CD8-positive, alpha-beta memory T cell (primary cell): ENCODE measurements at regions not wholly inside any gene's neighbourhood (a gene's known extent, or its start where the extent isn't known, plus 50 kb on each side); places are given as distances from the start of the nearest gene placed in this dataset.

Experiments used
- CTCF ChIA-PET: fragments of 350-600 bp; sonication (Branson Sonifier 250); formaldehyde crosslinking; loops from one replicate; lab custom pipeline; 2021; ENCODE audit warnings: antibody characterized with exemption; lab: Charles Lee
- POLR2A ChIA-PET: fragments of 350-600 bp; sonication (Branson Sonifier 250); formaldehyde crosslinking; loops from one replicate; lab custom pipeline; 2021; ENCODE audit warnings: antibody characterized with exemption; lab: Charles Lee
- DNase-seq, 5 donors: peaks; one replicate each; pipeline versions ENCODE4 v3.0.0 to v3.0.0-alpha.2; 2020 to 2022; ENCODE audit warnings: mixed read lengths in 1 of 5
- H3K27ac ChIP-seq: one replicate; pipeline ENCODE4 v1.7.0; 2013; ENCODE audit warnings: low read depth, mild to moderate bottlenecking, low read length, moderate library complexity
- H3K27me3 ChIP-seq: 2 replicates; pipeline ENCODE4 v1.7.0; 2013; ENCODE audit warnings: low read length, mild to moderate bottlenecking; ENCODE audit not compliant: insufficient read depth, poor library complexity, severe bottlenecking
- H3K36me3 ChIP-seq: 2 replicates; pipeline ENCODE4 v1.7.0; 2013; ENCODE audit warnings: mild to moderate bottlenecking, low read length, moderate library complexity; ENCODE audit not compliant: insufficient read depth
- H3K4me1 ChIP-seq: 2 replicates; pipeline ENCODE4 v1.7.0; 2013; ENCODE audit warnings: mild to moderate bottlenecking, low read length, moderate library complexity; ENCODE audit not compliant: insufficient read depth
- H3K4me3 ChIP-seq: 2 replicates; pipeline ENCODE4 v1.7.0; 2013; ENCODE audit warnings: mild to moderate bottlenecking, low read length
- H3K9me3 ChIP-seq: 2 replicates; pipeline ENCODE4 v1.7.0; 2013; ENCODE audit warnings: mild to moderate bottlenecking, low read length
- H3K27ac Mint-ChIP-seq, 8 donors: one replicate each; pipeline ENCODE4 v1.8.0; 2020 to 2021; ENCODE audit warnings: mixed read lengths in 8 of 8, mild to moderate bottlenecking in 6 of 8, inconsistent platforms in 3 of 8, moderate library complexity in 3 of 8
- H3K27me3 Mint-ChIP-seq, 2 donors: one replicate each; pipeline ENCODE4 v1.8.0; 2020 to 2021; ENCODE audit warnings: mixed read lengths in 2 of 2, mild to moderate bottlenecking in 1 of 2, moderate library complexity in 1 of 2
- H3K36me3 Mint-ChIP-seq, 3 donors: one replicate each; pipeline ENCODE4 v1.8.0; 2020 to 2021; ENCODE audit warnings: mixed read lengths in 3 of 3, inconsistent platforms in 1 of 3, mild to moderate bottlenecking in 1 of 3
- H3K4me1 Mint-ChIP-seq, 3 donors: one replicate each; pipeline ENCODE4 v1.8.0; 2020 to 2021; ENCODE audit warnings: mixed read lengths in 3 of 3, inconsistent platforms in 1 of 3, mild to moderate bottlenecking in 1 of 3
- H3K4me3 Mint-ChIP-seq, 7 donors: one replicate each; pipeline ENCODE4 v1.8.0; 2020 to 2021; ENCODE audit warnings: mixed read lengths in 7 of 7, mild to moderate bottlenecking in 6 of 7, moderate library complexity in 4 of 7, inconsistent platforms in 2 of 7
- H3K9me3 Mint-ChIP-seq, 5 donors: one replicate each; pipeline ENCODE4 v1.8.0; 2020 to 2022; ENCODE audit warnings: mixed read lengths in 5 of 5, mild to moderate bottlenecking in 3 of 5, moderate library complexity in 2 of 5, inconsistent platforms in 1 of 5

DNA sequence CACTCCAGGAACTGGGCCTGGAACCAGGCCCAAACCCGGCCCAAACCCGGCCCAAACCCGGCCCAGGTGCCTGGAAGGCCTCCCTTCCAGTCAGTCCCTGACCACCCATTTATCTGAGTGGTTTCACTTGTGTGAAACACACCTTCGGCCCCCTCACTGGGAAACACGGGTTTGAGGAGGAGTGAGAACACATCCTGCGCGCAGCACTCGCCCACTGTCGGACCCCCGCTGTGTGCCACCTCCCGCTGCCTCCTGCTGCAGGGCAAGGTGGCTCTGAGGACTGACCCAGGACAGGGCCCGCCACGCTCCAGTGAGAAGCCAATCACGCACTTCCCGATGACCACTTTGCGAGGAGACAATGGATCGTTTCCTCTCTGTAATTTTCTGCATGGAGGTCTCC, 197.5 kb downstream of the BUB3 start:
- Histone ChIP-seq H3K4me1 (no peaks in the 10 kb centered on the region), H3K27ac (no peak overlapping the region), H3K4me3 (no peak overlapping the region), H3K27me3 (no peaks in the 10 kb centered on the region), H3K9me3 (no peaks in the 10 kb centered on the region), H3K36me3 (no peaks in the 10 kb centered on the region)
- no peaks in the 10 kb centered on the region for H3K9me3 Mint-ChIP-seq
- peaks cover 0 to 2% (median 0%) of the 10 kb centered on the region in 3 donors for H3K36me3 Mint-ChIP-seq
- no peak for DNase-seq
- peaks cover 7 to 18% of the 10 kb centered on the region in 2 donors for H3K27me3 Mint-ChIP-seq
- no peak overlapping the region for H3K27ac Mint-ChIP-seq
- ChIA-PET POLR2A (no interaction called here), CTCF (no interaction called here)
- no peak overlapping the region for H3K4me3 Mint-ChIP-seq
- no peaks in the 10 kb centered on the region for H3K4me1 Mint-ChIP-seq

DNA sequence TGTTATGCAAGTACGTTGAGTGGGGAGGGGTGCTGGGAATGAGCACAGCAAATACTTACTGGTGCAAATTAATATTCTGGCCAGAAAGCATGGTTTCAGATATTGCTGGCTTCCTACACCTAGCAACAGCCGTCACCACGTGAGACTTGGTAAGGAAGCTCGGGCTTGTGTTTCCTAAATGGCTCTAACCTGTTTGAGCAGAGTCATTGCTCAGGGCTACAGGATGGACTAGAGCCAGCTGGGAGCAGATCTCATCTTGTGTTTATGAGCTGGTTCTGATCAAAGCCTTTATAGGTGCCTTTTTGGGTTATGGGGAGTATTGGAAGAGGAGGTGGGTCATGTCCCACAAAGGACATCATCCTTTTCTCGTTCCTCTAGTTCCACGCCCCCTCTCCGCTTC, 200.3 kb downstream of the BUB3 start:
- no peak overlapping the region for H3K27ac ChIP-seq
- H3K4me1 ChIP-seq, result no peaks in the 10 kb centered on the region
- CTCF ChIA-PET, result no interaction called here
- H3K36me3 Mint-ChIP-seq, result peaks cover 0 to 2% (median 0%) of the 10 kb centered on the region in 3 donors
- no peak overlapping the region for H3K4me3 ChIP-seq
- peaks cover 9 to 18% of the 10 kb centered on the region in 2 donors for H3K27me3 Mint-ChIP-seq
- H3K9me3 Mint-ChIP-seq, result no peaks in the 10 kb centered on the region
- no peak for DNase-seq
- POLR2A ChIA-PET, result no interaction called here
- no peaks in the 10 kb centered on the region for H3K36me3 ChIP-seq
- no peaks in the 10 kb centered on the region for H3K27me3 ChIP-seq
- H3K27ac Mint-ChIP-seq, result no peak overlapping the region
- H3K4me1 Mint-ChIP-seq, result no peaks in the 10 kb centered on the region
- H3K9me3 ChIP-seq, result no peaks in the 10 kb centered on the region
- H3K4me3 Mint-ChIP-seq, result no peak overlapping the region

DNA sequence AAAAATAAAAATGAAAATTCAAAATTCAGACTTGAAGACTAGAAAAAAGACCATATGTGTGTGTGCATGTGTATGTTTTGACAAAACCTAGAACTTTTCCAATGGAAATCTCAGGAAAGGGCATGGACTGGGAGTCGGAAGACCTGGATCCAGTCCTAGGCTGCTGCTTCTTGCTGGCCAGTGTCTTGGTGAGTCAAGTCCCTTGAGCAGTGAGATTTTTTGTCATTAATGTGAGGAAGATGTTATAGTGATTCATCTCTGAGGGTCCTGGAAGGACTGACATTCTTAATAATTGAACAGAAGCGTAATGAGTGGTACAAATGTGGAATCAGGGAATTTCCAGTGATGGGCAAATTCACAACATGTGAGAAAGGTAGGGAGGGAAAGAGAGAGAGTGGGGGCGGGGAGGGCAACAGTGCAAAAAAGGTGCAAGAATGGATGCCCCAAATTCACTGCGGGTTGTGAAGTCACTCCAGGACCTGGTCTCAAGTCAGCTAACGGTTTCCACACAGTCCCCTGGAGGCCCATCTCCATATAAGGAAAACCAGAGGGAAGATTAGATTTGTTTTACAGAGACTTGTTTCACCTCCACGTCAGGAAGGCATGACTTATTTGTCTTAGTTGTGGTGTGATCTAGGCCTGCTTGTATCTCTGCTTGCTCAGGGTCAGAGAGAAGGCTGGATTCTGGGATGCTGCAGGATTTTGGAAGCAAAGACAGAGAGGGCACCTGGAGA, 201.7 kb downstream of the BUB3 start:
- H3K27ac ChIP-seq, result no peak overlapping the region
- POLR2A ChIA-PET, result no interaction called here
- CTCF ChIA-PET, result no interaction called here
- no peaks in the 10 kb centered on the region for H3K4me1 Mint-ChIP-seq
- H3K4me3 Mint-ChIP-seq, result no peak overlapping the region
- no peaks in the 10 kb centered on the region for H3K27me3 ChIP-seq
- peaks cover 9 to 18% of the 10 kb centered on the region in 2 donors for H3K27me3 Mint-ChIP-seq
- no peak overlapping the region for H3K27ac Mint-ChIP-seq
- peaks cover 1 to 4% (median 4%) of the 10 kb centered on the region in 3 donors for H3K36me3 Mint-ChIP-seq
- H3K36me3 ChIP-seq, result no peaks in the 10 kb centered on the region
- no peak overlapping the region for H3K4me3 ChIP-seq
- no peaks in the 10 kb centered on the region for H3K9me3 Mint-ChIP-seq
- DNase-seq, result no peak
- H3K9me3 ChIP-seq, result no peaks in the 10 kb centered on the region
- H3K4me1 ChIP-seq, result no peaks in the 10 kb centered on the region

DNA sequence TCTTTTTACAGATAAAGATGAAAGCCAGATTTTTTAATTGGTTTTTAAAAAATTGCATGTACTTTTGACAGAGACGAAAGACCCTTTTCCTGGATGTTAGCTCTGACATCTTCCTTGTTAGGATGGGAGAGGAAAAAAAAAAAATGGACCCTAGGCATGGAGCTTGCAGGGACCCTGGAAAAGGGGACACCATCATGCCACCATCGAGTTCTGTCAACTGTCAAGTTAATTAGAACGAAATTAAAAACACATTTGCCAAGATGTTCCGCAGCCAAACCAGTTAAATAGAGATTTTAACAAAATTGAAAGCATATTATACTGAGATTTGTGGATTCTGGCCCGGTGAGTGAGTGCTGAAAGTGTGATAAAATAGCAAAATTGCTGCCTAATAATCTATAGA, 202.6 kb downstream of the BUB3 start:
- Mint-ChIP-seq H3K27ac (no peak overlapping the region), H3K4me1 (no peaks in the 10 kb centered on the region), H3K27me3 (peaks cover 9 to 18% of the 10 kb centered on the region in 2 donors), H3K9me3 (no peaks in the 10 kb centered on the region), H3K4me3 (no peak overlapping the region), H3K36me3 (peaks cover 1 to 9% (median 8%) of the 10 kb centered on the region in 3 donors)
- Histone ChIP-seq H3K36me3 (no peaks in the 10 kb centered on the region), H3K4me1 (no peaks in the 10 kb centered on the region), H3K27ac (no peak overlapping the region), H3K9me3 (no peaks in the 10 kb centered on the region), H3K4me3 (no peak overlapping the region), H3K27me3 (no peaks in the 10 kb centered on the region)
- ChIA-PET CTCF (no interaction called here), POLR2A (no interaction called here)
- DNase-seq, result no peak

DNA sequence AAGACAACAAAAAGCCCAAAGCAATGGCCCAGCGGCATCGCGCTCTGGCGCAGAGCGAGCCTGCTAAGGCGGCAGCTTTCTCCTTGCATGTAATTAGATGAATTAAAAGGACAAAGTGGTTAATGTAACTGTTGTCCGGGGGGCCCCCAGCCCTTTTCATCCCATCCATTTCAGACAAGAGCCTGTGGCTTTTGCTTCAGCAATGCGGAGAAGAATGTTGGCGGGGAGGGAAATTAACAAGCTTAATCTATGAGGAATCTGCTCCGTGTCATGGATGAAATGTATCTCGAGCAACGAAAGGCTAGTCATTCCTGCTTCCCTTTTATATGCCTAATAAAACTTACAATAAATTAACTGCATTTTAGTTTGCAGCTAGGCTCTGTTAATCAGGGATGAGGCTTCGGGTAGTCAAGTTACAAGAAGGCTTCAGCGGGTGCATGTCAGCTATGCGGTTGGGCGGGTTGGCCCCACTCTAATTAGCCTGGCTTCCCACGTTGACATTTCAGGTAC, 203.3 kb downstream of the BUB3 start:
- H3K27me3 Mint-ChIP-seq, result peaks cover 9 to 18% of the 10 kb centered on the region in 2 donors
- ChIA-PET POLR2A (no interaction called here), CTCF (no interaction called here)
- no peaks in the 10 kb centered on the region for H3K4me1 ChIP-seq
- H3K4me3 Mint-ChIP-seq, result no peak overlapping the region
- H3K27ac ChIP-seq, result no peak overlapping the region
- H3K4me3 ChIP-seq, result no peak overlapping the region
- no peaks in the 10 kb centered on the region for H3K36me3 ChIP-seq
- no peak for DNase-seq
- no peak overlapping the region for H3K27ac Mint-ChIP-seq
- H3K9me3 Mint-ChIP-seq, result no peaks in the 10 kb centered on the region
- H3K36me3 Mint-ChIP-seq, result peaks cover 1 to 15% (median 8%) of the 10 kb centered on the region in 3 donors
- H3K4me1 Mint-ChIP-seq, result no peaks in the 10 kb centered on the region
- H3K27me3 ChIP-seq, result no peaks in the 10 kb centered on the region
- H3K9me3 ChIP-seq, result no peaks in the 10 kb centered on the region

DNA sequence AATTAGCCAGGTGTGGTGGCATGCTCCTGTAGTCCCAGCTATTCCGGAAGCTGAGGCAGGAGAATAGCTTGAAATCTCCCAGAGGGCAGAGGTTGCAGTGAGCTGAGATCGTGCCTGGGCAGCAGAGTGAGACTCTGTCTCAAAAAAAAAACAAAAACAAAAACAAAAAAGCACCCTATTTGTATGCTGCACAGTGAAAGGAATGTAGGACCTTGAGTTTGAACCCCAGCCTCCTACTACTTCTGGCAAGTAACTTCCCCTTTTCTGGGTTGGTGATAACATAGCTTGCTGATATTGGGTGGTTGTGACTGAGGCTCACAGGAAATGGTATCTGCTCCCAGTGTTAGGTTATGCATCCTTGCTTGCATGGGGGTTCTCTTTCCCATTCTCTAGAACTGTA, 205.3 kb downstream of the BUB3 start:
- ChIA-PET CTCF (no interaction called here), POLR2A (no interaction called here)
- DNase-seq, result no peak
- Mint-ChIP-seq H3K9me3 (no peaks in the 10 kb centered on the region), H3K4me3 (no peak overlapping the region), H3K27ac (no peak overlapping the region), H3K27me3 (peaks cover 9% of the 10 kb centered on the region in 2 donors), H3K4me1 (no peaks in the 10 kb centered on the region), H3K36me3 (peaks cover 1 to 32% (median 12%) of the 10 kb centered on the region in 3 donors)
- Histone ChIP-seq H3K4me1 (no peaks in the 10 kb centered on the region), H3K27me3 (no peaks in the 10 kb centered on the region), H3K27ac (no peak overlapping the region), H3K9me3 (no peaks in the 10 kb centered on the region), H3K4me3 (no peak overlapping the region), H3K36me3 (no peaks in the 10 kb centered on the region)

DNA sequence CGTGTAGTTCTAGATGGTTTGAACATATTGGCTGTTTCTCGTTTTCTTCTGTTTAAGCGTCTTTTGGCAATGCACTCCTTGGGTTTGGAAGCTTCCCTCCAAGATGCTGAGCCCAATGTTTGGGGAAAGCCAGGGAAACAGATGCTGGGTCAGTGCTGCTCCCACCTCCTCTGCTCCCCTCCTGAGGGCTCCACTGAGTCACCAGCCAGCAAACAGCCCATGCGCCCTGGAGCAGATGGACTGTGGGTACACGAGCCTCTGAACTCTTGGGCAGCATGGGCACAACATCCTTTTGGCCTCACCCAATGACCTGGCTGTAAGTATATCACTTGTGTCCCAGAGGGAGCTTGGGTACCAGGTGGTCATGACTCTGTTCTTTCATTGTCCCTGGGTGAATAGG, 207.6 kb downstream of the BUB3 start:
- DNase-seq, result no peak
- Histone ChIP-seq H3K4me1 (no peaks in the 10 kb centered on the region), H3K9me3 (no peaks in the 10 kb centered on the region), H3K4me3 (no peak overlapping the region), H3K27ac (no peak overlapping the region), H3K36me3 (no peaks in the 10 kb centered on the region), H3K27me3 (no peaks in the 10 kb centered on the region)
- Mint-ChIP-seq H3K27me3 (peaks cover 0 to 4% of the 10 kb centered on the region in 2 donors), H3K36me3 (peaks cover 1 to 32% (median 12%) of the 10 kb centered on the region in 3 donors), H3K4me3 (no peak overlapping the region), H3K27ac (no peak overlapping the region), H3K9me3 (no peaks in the 10 kb centered on the region), H3K4me1 (no peaks in the 10 kb centered on the region)
- ChIA-PET CTCF (no interaction called here), POLR2A (no interaction called here)

DNA sequence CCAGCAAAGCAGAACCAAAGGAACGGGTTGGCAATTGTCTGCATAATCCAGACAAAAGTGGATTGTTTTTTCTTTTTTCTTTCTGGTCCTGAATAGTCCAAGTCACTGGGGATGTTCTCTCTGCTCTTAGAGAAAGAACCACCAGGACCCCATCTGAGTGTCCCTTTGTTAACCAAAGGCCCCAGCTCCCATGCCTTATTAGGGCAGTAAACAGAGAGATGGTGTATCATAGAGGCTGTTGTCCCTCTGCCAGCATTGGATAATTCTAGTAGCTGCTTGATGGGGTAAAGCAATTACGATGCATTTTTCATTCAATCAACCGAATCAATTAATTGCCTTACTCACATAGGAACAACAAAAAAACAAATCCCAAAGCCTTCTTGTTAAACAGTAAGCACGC, 213.0 kb downstream of the BUB3 start:
- no peaks in the 10 kb centered on the region for H3K4me1 ChIP-seq
- ChIA-PET POLR2A (no interaction called here), CTCF (no interaction called here)
- H3K27me3 ChIP-seq, result no peaks in the 10 kb centered on the region
- Mint-ChIP-seq H3K27me3 (no peaks in the 10 kb centered on the region), H3K9me3 (peaks cover 0 to 8% (median 5%) of the 10 kb centered on the region in 5 donors), H3K36me3 (peaks cover 0 to 43% (median 7%) of the 10 kb centered on the region in 3 donors), H3K4me1 (no peaks in the 10 kb centered on the region), H3K4me3 (no peak overlapping the region), H3K27ac (no peak overlapping the region)
- DNase-seq, result no peak
- H3K27ac ChIP-seq, result no peak overlapping the region
- H3K4me3 ChIP-seq, result no peak overlapping the region
- H3K36me3 ChIP-seq, result no peaks in the 10 kb centered on the region
- H3K9me3 ChIP-seq, result no peaks in the 10 kb centered on the region
